ENCODE measurements at regions not wholly inside any gene's neighbourhood (a gene's known extent, or its start where the extent isn't known, plus 50 kb on each side); places are given as distances from the start of the nearest gene placed in this dataset.

- Histone ChIP-seq H3K36me3 (ENCODE audit: control insufficient read depth, insufficient read depth, low read length, severe bottlenecking) (no peaks in the 10 kb centered on the region), H3K9me3 (ENCODE audit: control insufficient read depth, low read length) (no peaks in the 10 kb centered on the region), H3K27me3 (replicated peaks; ENCODE audit: control insufficient read depth, insufficient read depth, low read length) (peaks cover 23% of the 10 kb centered on the region), H3K4me1 (ENCODE audit: control insufficient read depth, insufficient read depth, low read length) (peaks cover 19% of the 10 kb centered on the region), H3K9ac (ENCODE audit: low read length) (no peak overlapping the region), H3K4me3 (ENCODE audit: low read length) (no peak overlapping the region)
- DNase-seq (ENCODE audit: low read depth) = no peak
Observed at GRCh38 chr17:77861981-77862645, 96.4 kb upstream of the TNRC6C start.

DNA sequence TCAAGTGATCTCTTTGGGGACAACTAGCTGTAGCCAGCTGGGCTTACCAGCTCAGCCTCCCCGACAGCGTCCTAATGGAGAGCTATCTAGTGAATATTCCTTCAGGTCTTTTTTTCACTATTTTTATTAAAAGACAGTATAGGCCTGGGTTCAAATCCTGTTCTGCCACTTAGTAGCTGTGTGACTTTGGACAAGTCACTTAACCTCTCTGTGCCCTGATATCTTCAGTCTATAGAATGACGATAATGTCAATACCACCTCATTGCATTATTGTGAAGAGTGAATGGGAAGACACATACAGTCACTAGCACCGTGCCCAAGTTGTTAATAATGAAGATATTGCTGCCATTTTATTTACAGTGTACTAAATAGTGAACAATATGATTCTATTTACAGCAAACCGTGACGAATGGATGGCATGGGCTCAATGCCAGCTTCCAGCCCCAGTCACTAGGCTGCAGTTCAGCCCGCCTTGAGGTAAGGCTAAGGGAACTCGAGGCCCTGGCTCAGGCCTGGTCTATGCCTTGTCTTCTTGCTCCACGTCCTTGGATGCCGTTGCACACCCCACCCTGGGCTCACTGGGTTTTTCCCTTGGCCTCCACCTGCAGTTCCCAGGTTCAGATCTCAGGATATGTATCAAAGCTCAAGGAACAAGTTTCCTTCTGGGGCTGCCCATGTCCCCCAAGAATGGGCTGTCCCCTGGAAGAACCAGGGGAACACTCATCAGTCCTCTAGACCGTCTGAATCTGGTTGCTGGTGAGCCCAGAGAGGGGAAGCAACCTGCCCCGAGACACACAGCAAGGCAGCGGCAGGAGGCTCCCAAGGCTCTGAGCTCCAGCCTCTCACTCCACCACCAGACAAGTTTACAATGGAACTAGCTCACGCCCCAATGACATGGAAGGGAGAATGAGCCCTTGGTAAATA, 95.4 kb upstream of the TNRC6C start:
- Histone ChIP-seq H3K4me3 (ENCODE audit: low read length) (no peak overlapping the region), H3K36me3 (ENCODE audit: control insufficient read depth, insufficient read depth, low read length, severe bottlenecking) (no peaks in the 10 kb centered on the region), H3K9me3 (ENCODE audit: control insufficient read depth, low read length) (no peaks in the 10 kb centered on the region), H3K27me3 (replicated peaks; ENCODE audit: control insufficient read depth, insufficient read depth, low read length) (peaks cover 20% of the 10 kb centered on the region), H3K4me1 (ENCODE audit: control insufficient read depth, insufficient read depth, low read length) (peaks cover 19% of the 10 kb centered on the region), H3K9ac (ENCODE audit: low read length) (peak overlapping the region; percentile 37)
- no peak for DNase-seq (ENCODE audit: low read depth)

DNA sequence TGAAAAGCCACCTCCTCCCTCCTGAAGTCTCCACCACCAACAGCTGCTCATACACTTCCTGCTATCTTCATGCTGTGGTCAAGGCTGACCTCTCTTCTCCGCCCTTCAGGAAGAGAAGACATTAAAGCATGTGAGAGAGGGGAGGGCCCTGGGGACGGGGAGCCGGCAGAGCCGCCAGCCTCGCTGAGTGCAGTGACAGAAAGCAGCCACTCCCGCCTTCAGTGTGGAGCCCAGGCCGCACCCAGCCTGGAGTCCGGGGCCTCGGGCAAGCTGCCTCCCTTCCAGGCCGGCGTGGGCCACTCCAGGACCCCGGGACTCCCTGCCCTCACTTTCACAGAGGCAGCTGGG, 94.7 kb upstream of the TNRC6C start:
- DNase-seq (ENCODE audit: low read depth) = no peak
- peaks cover 20% of the 10 kb centered on the region for H3K27me3 ChIP-seq (replicated peaks; ENCODE audit: control insufficient read depth, insufficient read depth, low read length)
- no peaks in the 10 kb centered on the region for H3K36me3 ChIP-seq (ENCODE audit: control insufficient read depth, insufficient read depth, low read length, severe bottlenecking)
- peak overlapping the region; percentile 37 for H3K9ac ChIP-seq (ENCODE audit: low read length)
- no peaks in the 10 kb centered on the region for H3K9me3 ChIP-seq (ENCODE audit: control insufficient read depth, low read length)
- H3K4me3 ChIP-seq (ENCODE audit: low read length) = no peak overlapping the region
- H3K4me1 ChIP-seq (ENCODE audit: control insufficient read depth, insufficient read depth, low read length) = peaks cover 19% of the 10 kb centered on the region

GRCh38 chr17:77864234-77865111, 94.0 kb upstream of the TNRC6C start:
- no peaks in the 10 kb centered on the region for H3K36me3 ChIP-seq (ENCODE audit: control insufficient read depth, insufficient read depth, low read length, severe bottlenecking)
- no peak overlapping the region for H3K4me3 ChIP-seq (ENCODE audit: low read length)
- no peaks in the 10 kb centered on the region for H3K9me3 ChIP-seq (ENCODE audit: control insufficient read depth, low read length)
- peak overlapping the region; percentile 37 for H3K9ac ChIP-seq (ENCODE audit: low read length)
- H3K27me3 ChIP-seq (replicated peaks; ENCODE audit: control insufficient read depth, insufficient read depth, low read length) = peaks cover 25% of the 10 kb centered on the region
- no peak for DNase-seq (ENCODE audit: low read depth)
- H3K4me1 ChIP-seq (ENCODE audit: control insufficient read depth, insufficient read depth, low read length) = peaks cover 19% of the 10 kb centered on the region

GRCh38 chr17:77865112-77865611, 93.3 kb upstream of the TNRC6C start:
- Histone ChIP-seq H3K36me3 (ENCODE audit: control insufficient read depth, insufficient read depth, low read length, severe bottlenecking) (no peaks in the 10 kb centered on the region), H3K9ac (ENCODE audit: low read length) (peak overlapping the region; percentile 30), H3K27me3 (replicated peaks; ENCODE audit: control insufficient read depth, insufficient read depth, low read length) (peaks cover 29% of the 10 kb centered on the region), H3K9me3 (ENCODE audit: control insufficient read depth, low read length) (no peaks in the 10 kb centered on the region), H3K4me1 (ENCODE audit: control insufficient read depth, insufficient read depth, low read length) (peaks cover 19% of the 10 kb centered on the region), H3K4me3 (ENCODE audit: low read length) (no peak overlapping the region)
- no peak for DNase-seq (ENCODE audit: low read depth)

- peaks cover 27% of the 10 kb centered on the region for H3K27me3 ChIP-seq (replicated peaks; ENCODE audit: control insufficient read depth, insufficient read depth, low read length)
- peaks cover 19% of the 10 kb centered on the region for H3K4me1 ChIP-seq (ENCODE audit: control insufficient read depth, insufficient read depth, low read length)
- DNase-seq (ENCODE audit: low read depth) = no peak
- H3K9ac ChIP-seq (ENCODE audit: low read length) = no peak overlapping the region
- no peak overlapping the region for H3K4me3 ChIP-seq (ENCODE audit: low read length)
- H3K9me3 ChIP-seq (ENCODE audit: control insufficient read depth, low read length) = no peaks in the 10 kb centered on the region
- no peaks in the 10 kb centered on the region for H3K36me3 ChIP-seq (ENCODE audit: control insufficient read depth, insufficient read depth, low read length, severe bottlenecking)
Observed at GRCh38 chr17:77865716-77866115, 92.8 kb upstream of the TNRC6C start.

GRCh38 chr17:77867308-77867781, 91.2 kb upstream of the TNRC6C start:
- Histone ChIP-seq H3K27me3 (replicated peaks; ENCODE audit: control insufficient read depth, insufficient read depth, low read length) (peaks cover 28% of the 10 kb centered on the region), H3K4me3 (ENCODE audit: low read length) (no peak overlapping the region), H3K4me1 (ENCODE audit: control insufficient read depth, insufficient read depth, low read length) (peaks cover 19% of the 10 kb centered on the region), H3K36me3 (ENCODE audit: control insufficient read depth, insufficient read depth, low read length, severe bottlenecking) (no peaks in the 10 kb centered on the region), H3K9me3 (ENCODE audit: control insufficient read depth, low read length) (no peaks in the 10 kb centered on the region), H3K9ac (ENCODE audit: low read length) (no peak overlapping the region)
- DNase-seq (ENCODE audit: low read depth) = no peak

GRCh38 chr17:77867976-77868713, 90.4 kb upstream of the TNRC6C start:
- no peak for DNase-seq (ENCODE audit: low read depth)
- Histone ChIP-seq H3K4me1 (ENCODE audit: control insufficient read depth, insufficient read depth, low read length) (peaks cover 19% of the 10 kb centered on the region), H3K9ac (ENCODE audit: low read length) (no peak overlapping the region), H3K4me3 (ENCODE audit: low read length) (no peak overlapping the region), H3K27me3 (replicated peaks; ENCODE audit: control insufficient read depth, insufficient read depth, low read length) (peaks cover 36% of the 10 kb centered on the region), H3K9me3 (ENCODE audit: control insufficient read depth, low read length) (no peaks in the 10 kb centered on the region), H3K36me3 (ENCODE audit: control insufficient read depth, insufficient read depth, low read length, severe bottlenecking) (no peaks in the 10 kb centered on the region)

- no peak overlapping the region for H3K9ac ChIP-seq (ENCODE audit: low read length)
- no peak overlapping the region for H3K4me3 ChIP-seq (ENCODE audit: low read length)
- peaks cover 46% of the 10 kb centered on the region for H3K27me3 ChIP-seq (replicated peaks; ENCODE audit: control insufficient read depth, insufficient read depth, low read length)
- DNase-seq (ENCODE audit: low read depth) = no peak
- H3K36me3 ChIP-seq (ENCODE audit: control insufficient read depth, insufficient read depth, low read length, severe bottlenecking) = no peaks in the 10 kb centered on the region
- peaks cover 12% of the 10 kb centered on the region for H3K4me1 ChIP-seq (ENCODE audit: control insufficient read depth, insufficient read depth, low read length)
- no peaks in the 10 kb centered on the region for H3K9me3 ChIP-seq (ENCODE audit: control insufficient read depth, low read length)
Observed at GRCh38 chr17:77869041-77869599, 89.4 kb upstream of the TNRC6C start.

DNA sequence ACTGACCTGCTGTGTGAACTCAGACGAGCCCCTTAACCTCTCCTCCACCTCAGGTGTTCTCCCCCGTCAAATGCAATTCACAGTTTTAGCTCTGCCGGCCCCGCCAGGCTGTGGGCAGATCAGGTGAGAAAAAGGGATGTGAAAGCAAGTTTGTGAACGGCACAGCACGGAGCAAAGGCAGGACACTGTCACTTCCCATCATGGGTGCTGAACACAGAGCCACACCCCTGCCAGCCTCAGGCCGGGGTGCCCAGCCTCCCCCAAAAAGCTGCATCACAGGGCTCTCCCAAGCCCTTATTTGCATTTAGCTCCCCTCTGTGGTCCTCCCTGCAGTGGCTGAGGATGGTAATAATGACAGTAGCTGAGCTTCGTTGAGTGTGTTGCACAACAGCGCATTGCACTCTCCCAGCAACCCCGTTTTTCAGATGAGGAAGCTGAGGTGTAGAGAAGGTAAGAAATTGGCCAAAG, 88.8 kb upstream of the TNRC6C start:
- Histone ChIP-seq H3K4me1 (ENCODE audit: control insufficient read depth, insufficient read depth, low read length) (peaks cover 11% of the 10 kb centered on the region), H3K9me3 (ENCODE audit: control insufficient read depth, low read length) (no peaks in the 10 kb centered on the region), H3K4me3 (ENCODE audit: low read length) (no peak overlapping the region), H3K36me3 (ENCODE audit: control insufficient read depth, insufficient read depth, low read length, severe bottlenecking) (no peaks in the 10 kb centered on the region), H3K9ac (ENCODE audit: low read length) (no peak overlapping the region), H3K27me3 (replicated peaks; ENCODE audit: control insufficient read depth, insufficient read depth, low read length) (peaks cover 51% of the 10 kb centered on the region)
- DNase-seq (ENCODE audit: low read depth) = no peak

All from adipocyte (in vitro differentiated cells).